Left hindlimb (tissue), 1 donor: ENCODE measurements at regions not wholly inside any gene's neighbourhood (a gene's known extent, or its start where the extent isn't known, plus 50 kb on each side); places are given as distances from the start of the nearest gene placed in this dataset.

Source experiments
- DNase-seq: peaks from one replicate; pipeline ENCODE4 v3.0.0-alpha.2; 2018

GRCh38 chr15:92305343-92305742 is 88.3 kb upstream of the ST8SIA2 start:
- no peak for DNase-seq

- DNase-seq, result no peak
Observed at GRCh38 chr15:92306663-92307062, 87.0 kb upstream of the ST8SIA2 start.

GRCh38 chr15:92315144-92315543 is 78.5 kb upstream of the ST8SIA2 start:
- DNase-seq, result no peak

- DNase-seq, result no peak
Observed at GRCh38 chr15:92315595-92316211, 78.0 kb upstream of the ST8SIA2 start.

GRCh38 chr15:92316586-92317295 is 76.9 kb upstream of the ST8SIA2 start:
- no peak for DNase-seq

- no peak for DNase-seq
Observed at GRCh38 chr15:92320012-92320699, 73.5 kb upstream of the ST8SIA2 start.

GRCh38 chr15:92322566-92323355 is 70.9 kb upstream of the ST8SIA2 start:
- no peak for DNase-seq

- no peak for DNase-seq
Observed at GRCh38 chr15:92323525-92323924, 70.2 kb upstream of the ST8SIA2 start.

- peak; percentile 53 for DNase-seq
Observed at GRCh38 chr15:92324101-92324963, 69.3 kb upstream of the ST8SIA2 start.

GRCh38 chr15:92326236-92326635 is 67.4 kb upstream of the ST8SIA2 start:
- no peak for DNase-seq

GRCh38 chr15:92327033-92327432 is 66.6 kb upstream of the ST8SIA2 start:
- DNase-seq, result no peak

- no peak for DNase-seq
Observed at GRCh38 chr15:92328207-92328606, 65.5 kb upstream of the ST8SIA2 start.

GRCh38 chr15:92332125-92332899 is 61.4 kb upstream of the ST8SIA2 start:
- DNase-seq, result no peak

GRCh38 chr15:92333709-92334108 is 60.0 kb upstream of the ST8SIA2 start:
- DNase-seq, result no peak

- DNase-seq, result no peak
Observed at GRCh38 chr15:92336419-92336987, 57.2 kb upstream of the ST8SIA2 start.

GRCh38 chr15:92339361-92339760 is 54.3 kb upstream of the ST8SIA2 start:
- no peak for DNase-seq
